K562 (cell line): ENCODE measurements at regions not wholly inside any gene's neighbourhood (a gene's known extent, or its start where the extent isn't known, plus 50 kb on each side); places are given as distances from the start of the nearest gene placed in this dataset.

Experiments used
- ATAC-seq: fragments of 200-7000 bp; cut with Tn5 transposase; 3 replicates; pipeline ENCODE4 v1.9.1; 2020; ENCODE audit warnings: moderate library complexity
- BruUV-seq: library from RNA; stranded (reverse); fragments of 400-500 nt; replicated peaks from 2 replicates; lab custom pipeline; 2021; lab: Mats Ljungman, UMichigan
- CTCF ChIA-PET: fragments of 300-600 bp; formaldehyde crosslinking; extraction: SDS; loops from one replicate; lab custom pipeline; 2021; ENCODE audit warnings: low intra/inter-chr PET ratio; lab: Yijun Ruan, JAX
- POLR2A ChIA-PET: fragments of 300-600, 350-650 bp; sonication (Branson Sonifier 250); formaldehyde crosslinking; extraction: SDS; loops from one replicate; lab custom pipeline; 2021; ENCODE audit warnings: antibody characterized with exemption, inconsistent platforms; lab: Yijun Ruan, JAX
- DNase-seq, 4 experiments: peaks; one replicate each; pipeline versions ENCODE4 v3.0.0 to v3.0.0-alpha.2; 2011 to 2018; ENCODE audit warnings: low spot score in 3 of 4, mixed read lengths in 3 of 4; ENCODE audit errors: extremely low read depth in 1 of 4
- FAIRE-seq: peaks from 2 replicates; lab custom pipeline; 2011; peaks lifted over from hg19 to GRCh38; lab: Jason Lieb, UNC
- H2AFZ ChIP-seq: 2 replicates; pipeline ENCODE4 v1.6.0; 2011; ENCODE audit warnings: low read depth, low read length, control low read depth, inconsistent platforms
- H3K27ac ChIP-seq: fragments of 200-600 bp; 3 replicates; pipeline ENCODE4 v1.8.0; 2011; ENCODE audit warnings: low read depth, mild to moderate bottlenecking, control low read depth, inconsistent platforms, low read length, moderate library complexity, mixed read lengths; ENCODE audit errors: extremely low read depth
- H3K27me3 ChIP-seq, 2 experiments: fragments of 300-600 bp in 1 of 2; 2 replicates in 1 of 2; 3 replicates in 1 of 2; pipeline versions ENCODE4 v1.6.0 to v1.8.0; 2011; ENCODE audit warnings: inconsistent platforms in 2 of 2, low read length in 2 of 2, mild to moderate bottlenecking in 1 of 2, mixed read lengths in 1 of 2, moderate library complexity in 1 of 2; ENCODE audit not compliant: control insufficient read depth in 2 of 2, insufficient read depth in 2 of 2
- H3K36me3 ChIP-seq: fragments of 300-600 bp; 3 replicates; pipeline ENCODE4 v1.8.0; 2011; ENCODE audit warnings: mild to moderate bottlenecking, low read length, inconsistent platforms; ENCODE audit not compliant: control insufficient read depth, insufficient read depth
- H3K4me1 ChIP-seq, 2 experiments: fragments of 200-600 bp in 1 of 2; replicated peaks in 1 of 2; 2 replicates in 1 of 2; 3 replicates in 1 of 2; pipeline versions ENCODE4 v1.5.1 to v1.8.0; 2011; ENCODE audit warnings: inconsistent platforms in 2 of 2, low read length in 2 of 2, mild to moderate bottlenecking in 1 of 2, mixed read lengths in 1 of 2, moderate library complexity in 1 of 2; ENCODE audit not compliant: control insufficient read depth in 2 of 2, insufficient read depth in 2 of 2
- H3K4me2 ChIP-seq: 2 replicates; pipeline ENCODE4 v1.6.1; 2011; ENCODE audit warnings: low read length, control low read depth, inconsistent platforms, mixed read lengths; ENCODE audit not compliant: insufficient read depth
- H3K4me3 ChIP-seq: fragments of 200-600 bp; sonication (generic), shearing (Covaris generic); 2 replicates; pipeline ENCODE4 v1.5.1; 2016; ENCODE audit warnings: control low read depth, inconsistent platforms
- H3K79me2 ChIP-seq: fragments of 200-600 bp; 3 replicates; pipeline ENCODE4 v1.8.0; 2011; ENCODE audit warnings: low read length, inconsistent platforms; ENCODE audit not compliant: control insufficient read depth, insufficient read depth
- H3K9ac ChIP-seq, 2 experiments: 2 replicates each; pipeline versions ENCODE4 v1.6.0 to v1.6.1; 2011; ENCODE audit warnings: low read depth in 2 of 2, low read length in 2 of 2, control low read depth in 1 of 2, inconsistent platforms in 1 of 2, mild to moderate bottlenecking in 1 of 2, mixed read lengths in 1 of 2; ENCODE audit not compliant: insufficient read depth in 1 of 2
- H3K9me1 ChIP-seq: one replicate; pipeline ENCODE4 v1.6.0; 2011; ENCODE audit warnings: inconsistent platforms, mild to moderate bottlenecking, low read length, moderate library complexity; ENCODE audit not compliant: control insufficient read depth, insufficient read depth
- H3K9me3 ChIP-seq: replicated peaks from 2 replicates; pipeline ENCODE4 v1.5.1; 2011; ENCODE audit warnings: low read depth, low read length, inconsistent platforms; ENCODE audit not compliant: control insufficient read depth, insufficient read depth
- H4K20me1 ChIP-seq: replicated peaks from 2 replicates; pipeline ENCODE4 v1.6.1; 2011; ENCODE audit warnings: low read length, inconsistent platforms, mixed read lengths; ENCODE audit not compliant: control insufficient read depth, insufficient read depth
- BDP1 ChIP-seq: IDR thresholded peaks from 3 replicates; pipeline ENCODE4 v1.6.1; 2011; ENCODE audit not compliant: insufficient read length, insufficient read depth
- CREM ChIP-seq: IDR thresholded peaks from 2 replicates; pipeline ENCODE4 v1.6.1; 2014; ENCODE audit warnings: antibody characterized with exemption, low read depth
- ILF3 ChIP-seq: fragments of 450-650 bp; IDR thresholded peaks from 2 replicates; pipeline ENCODE4 v1.6.1; 2018; ENCODE audit warnings: antibody characterized with exemption, mild to moderate bottlenecking, moderate library complexity, borderline replicate concordance
- ZBED1 ChIP-seq: IDR thresholded peaks from 2 replicates; pipeline ENCODE4 v1.6.1; 2014
- ZFP30 ChIP-seq: fragments of 250-450 bp; sonication (Bioruptor Pico); IDR thresholded peaks from 2 replicates; pipeline ENCODE4 v1.8.0; 2022; ENCODE audit warnings: moderate library complexity, mild to moderate bottlenecking, inconsistent platforms, borderline replicate concordance
- ZNF740 ChIP-seq, 3 experiments: fragments of 200-800 bp in 1 of 3; sonication (Bioruptor generic) in 1 of 3; sonication (generic) in 1 of 3; formaldehyde crosslinking in 1 of 3; IDR thresholded peaks; 2 replicates each; pipeline versions ENCODE4 v1.6.1 to v1.8.0; 2016 to 2022; ENCODE audit warnings: mild to moderate bottlenecking in 2 of 3, missing compliant biosample characterization in 2 of 3, missing genetic modification characterization in 2 of 3, missing genetic modification reagents in 1 of 3
- WGBS: fragments of 100-300 bp; shearing (Covaris generic); methylation state at CpG from one replicate; pipeline ENCODE4 v1.1.6; 2016; ENCODE audit warnings: low coverage, mixed read lengths; ENCODE audit not compliant: insufficient coverage; ENCODE audit errors: missing lambda C conversion rate; 5-methylcytosine and 5-hydroxymethylcytosine counted together
- in situ Hi-C: fragments of 300-500 bp; cut with MboI; formaldehyde crosslinking; loops from 4 replicates; pipeline ENCODE4 v1.15.0; 2018; ENCODE audit warnings: inconsistent platforms, mixed read lengths
- intact Hi-C: fragments of 100-400 bp; cut with micrococcal nuclease; formaldehyde crosslinking; loops from 2 replicates; pipeline ENCODE4 v1.14.2; 2022
- TF ChIP-seq, protein P1 (sequence below): fragments of 450-650 bp; formaldehyde crosslinking; IDR thresholded peaks from 2 replicates; pipeline ENCODE4 v1.4.0; 2020; ENCODE audit warnings: mild to moderate bottlenecking, mixed read lengths

GRCh38 chr3:38989917-38990510, 61.7 kb downstream of the SCN11A start (continued):
- TF ChIP-seq, protein P1, sequence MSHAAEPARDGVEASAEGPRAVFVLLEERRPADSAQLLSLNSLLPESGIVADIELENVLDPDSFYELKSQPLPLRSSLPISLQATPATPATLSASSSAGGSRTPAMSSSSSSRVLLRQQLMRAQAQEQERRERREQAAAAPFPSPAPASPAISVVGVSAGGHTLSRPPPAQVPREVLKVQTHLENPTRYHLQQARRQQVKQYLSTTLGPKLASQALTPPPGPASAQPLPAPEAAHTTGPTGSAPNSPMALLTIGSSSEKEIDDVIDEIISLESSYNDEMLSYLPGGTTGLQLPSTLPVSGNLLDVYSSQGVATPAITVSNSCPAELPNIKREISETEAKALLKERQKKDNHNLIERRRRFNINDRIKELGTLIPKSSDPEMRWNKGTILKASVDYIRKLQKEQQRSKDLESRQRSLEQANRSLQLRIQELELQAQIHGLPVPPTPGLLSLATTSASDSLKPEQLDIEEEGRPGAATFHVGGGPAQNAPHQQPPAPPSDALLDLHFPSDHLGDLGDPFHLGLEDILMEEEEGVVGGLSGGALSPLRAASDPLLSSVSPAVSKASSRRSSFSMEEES = no peak
- no peak for TF ChIP-seq BDP1
- TF ChIP-seq ZBED1 = no peak
- TF ChIP-seq ZNF740 (CRISPR knock-in tag; IDR thresholded peaks at IDR 0.05) = no peak
- no peak for TF ChIP-seq ZNF740 (tag; IDR thresholded peaks at IDR 0.05)
- no peak for TF ChIP-seq ZFP30 (CRISPR knock-in tag)
- TF ChIP-seq, all 486 proteins: peak for 0

DNA sequence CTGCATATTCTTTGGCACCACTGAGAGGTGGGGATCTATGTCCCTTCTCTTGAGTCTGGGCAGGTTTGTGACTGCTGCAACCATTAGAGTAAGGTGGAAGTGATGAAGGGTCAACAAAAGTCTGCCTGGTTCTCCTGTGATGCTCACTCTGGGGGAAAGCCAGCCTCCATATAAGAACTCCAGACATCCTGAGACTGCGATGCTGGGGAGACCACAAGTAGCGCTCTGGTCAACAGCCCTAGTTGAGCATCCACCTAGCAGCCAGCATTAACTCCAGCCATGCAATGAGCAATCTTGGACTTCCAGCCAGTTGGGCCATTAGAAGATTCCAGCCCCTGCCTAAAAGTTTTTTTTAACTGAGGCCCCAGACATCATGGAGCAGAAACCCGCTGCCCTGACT, 62.8 kb downstream of the SCN11A start:
- H4K20me1 ChIP-seq = no peaks in the 10 kb centered on the region
- no peaks in the 10 kb centered on the region for H3K79me2 ChIP-seq
- in situ Hi-C loops (no loop called here), intact Hi-C loops (loop anchor here (10.0 kb wide), 1 partner anchor 84 kb away; no protein-coding TSS in a partner anchor)
- H3K4me3 ChIP-seq = no peak overlapping the region
- no peak overlapping the region for H3K27ac ChIP-seq
- no peak for DNase-seq
- no peak for ATAC-seq
- H2AFZ ChIP-seq = no peak overlapping the region
- no peak for FAIRE-seq
- CTCF ChIA-PET = no interaction called here
- no peak overlapping the region for H3K9ac ChIP-seq
- TF ChIP-seq CREM = no peak
- no peak for TF ChIP-seq ILF3
- WGBS = 0% methylated on average over 3 of the region's 3 CpGs
- no peaks in the 10 kb centered on the region for H3K36me3 ChIP-seq
- H3K9me1 ChIP-seq = no peaks in the 10 kb centered on the region
- no TSS peak for BruUV-seq
- POLR2A ChIA-PET = interaction anchor here (0.6 kb wide), 1 partner anchor 29 kb away, joined by 3 read pairs; no protein-coding TSS in a partner anchor
- H3K4me2 ChIP-seq = no peak overlapping the region
- H3K4me1 ChIP-seq = no peaks in the 10 kb centered on the region; a peak in 1 of 5 replicates
- H3K9me3 ChIP-seq = no peaks in the 10 kb centered on the region
- H3K27me3 ChIP-seq = peaks cover 29 to 57% of the 10 kb centered on the region in 2 experiments; a peak in 4 of 5 replicates
